Lower lobe of right lung (tissue), 2 donors: ENCODE measurements at regions not wholly inside any gene's neighbourhood (a gene's known extent, or its start where the extent isn't known, plus 50 kb on each side); places are given as distances from the start of the nearest gene placed in this dataset.
"Not testable (repeated sequence)": the region's sequence is repeated elsewhere in the genome, so short reads cannot be mapped to it uniquely, and the experiment has no call there.

ENCODE experiments used
- ATAC-seq, 2 donors: fragments of 200-7000 bp; cut with Tn5 transposase; one replicate each; pipeline ENCODE4 v1.9.1; 2020 to 2022; ENCODE audit warnings: mild to moderate bottlenecking in 2 of 2, moderate library complexity in 2 of 2
- DNase-seq: peaks from one replicate; pipeline ENCODE4 v3.0.0-alpha.2; 2020
- H3K27ac ChIP-seq: fragments of 200-600 bp; one replicate; pipeline ENCODE4 v1.8.0; 2022
- H3K27me3 ChIP-seq: fragments of 200-600 bp; one replicate; pipeline ENCODE4 v1.8.0; 2022; ENCODE audit warnings: low read depth
- H3K36me3 ChIP-seq: fragments of 200-600 bp; one replicate; pipeline ENCODE4 v1.8.0; 2022; ENCODE audit warnings: mild to moderate bottlenecking
- H3K4me1 ChIP-seq: fragments of 200-600 bp; one replicate; pipeline ENCODE4 v1.8.0; 2022
- H3K4me3 ChIP-seq: fragments of 200-600 bp; one replicate; pipeline ENCODE4 v1.8.0; 2022; ENCODE audit warnings: mild to moderate bottlenecking
- H3K9me3 ChIP-seq: fragments of 200-600 bp; one replicate; pipeline ENCODE4 v1.8.0; 2022
- CTCF ChIP-seq: fragments of 200-600 bp; IDR thresholded peaks from one replicate; pipeline ENCODE4 v1.8.0; 2022; ENCODE audit warnings: antibody characterized with exemption, mild to moderate bottlenecking
- intact Hi-C: fragments of 100-400 bp; cut with DNase I; formaldehyde crosslinking; loops from one replicate; pipeline ENCODE4 v1.11.0; 2022
- donor health status: DM: no; HTN: yes; CAD: no; lungs with severe emphysema.

- H3K9me3 ChIP-seq: no peaks in the 10 kb centered on the region
- no peaks in the 10 kb centered on the region for H3K4me1 ChIP-seq
- H3K36me3 ChIP-seq: no peaks in the 10 kb centered on the region
- ATAC-seq (no peak), DNase-seq (no peak)
- H3K4me3 ChIP-seq: no peak overlapping the region
- H3K27ac ChIP-seq: no peak overlapping the region
- TF ChIP-seq CTCF: no peak
- intact Hi-C loops: no loop called here
- H3K27me3 ChIP-seq: no peaks in the 10 kb centered on the region
These were observed 786.8 kb upstream of the FBXO33 start for GRCh38 chr14:40219032-40219431.

DNA sequence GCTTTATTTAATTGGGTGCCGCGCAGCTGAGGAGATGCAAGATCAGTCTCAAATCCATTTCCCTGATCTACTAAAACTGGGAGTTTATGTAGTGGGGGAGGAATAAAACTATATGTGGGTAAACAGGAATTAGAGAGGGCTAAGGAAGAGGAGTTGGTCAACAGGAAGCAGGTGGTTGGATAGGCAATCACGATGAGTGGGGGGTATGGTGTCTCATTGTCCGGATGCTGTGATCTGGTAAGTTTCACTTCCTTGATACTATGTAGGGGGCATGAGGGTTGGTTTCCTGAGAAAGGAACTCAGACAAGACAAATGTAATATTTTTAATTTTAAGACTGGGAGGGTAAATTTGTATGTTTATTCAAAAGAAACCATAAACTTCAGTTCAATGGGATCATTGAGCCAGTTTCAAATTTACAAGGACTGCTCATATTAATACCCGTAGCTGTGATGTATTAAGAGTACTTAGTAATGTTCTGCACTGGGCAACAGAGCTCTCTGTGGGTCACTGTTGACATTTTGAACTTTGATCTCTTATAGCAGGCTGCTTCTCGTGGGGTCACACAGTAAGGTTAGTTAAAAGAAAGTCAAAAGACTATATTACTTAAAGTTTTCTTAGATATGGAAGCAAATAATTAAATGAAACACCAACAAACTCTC is 786.2 kb upstream of the FBXO33 start:
- intact Hi-C loops: no loop called here
- H3K9me3 ChIP-seq: no peaks in the 10 kb centered on the region
- H3K27me3 ChIP-seq: no peaks in the 10 kb centered on the region
- H3K27ac ChIP-seq: no peak overlapping the region
- ATAC-seq (no peak), DNase-seq (no peak)
- TF ChIP-seq CTCF: no peak
- H3K4me1 ChIP-seq: no peaks in the 10 kb centered on the region
- H3K4me3 ChIP-seq: no peak overlapping the region
- no peaks in the 10 kb centered on the region for H3K36me3 ChIP-seq

DNA sequence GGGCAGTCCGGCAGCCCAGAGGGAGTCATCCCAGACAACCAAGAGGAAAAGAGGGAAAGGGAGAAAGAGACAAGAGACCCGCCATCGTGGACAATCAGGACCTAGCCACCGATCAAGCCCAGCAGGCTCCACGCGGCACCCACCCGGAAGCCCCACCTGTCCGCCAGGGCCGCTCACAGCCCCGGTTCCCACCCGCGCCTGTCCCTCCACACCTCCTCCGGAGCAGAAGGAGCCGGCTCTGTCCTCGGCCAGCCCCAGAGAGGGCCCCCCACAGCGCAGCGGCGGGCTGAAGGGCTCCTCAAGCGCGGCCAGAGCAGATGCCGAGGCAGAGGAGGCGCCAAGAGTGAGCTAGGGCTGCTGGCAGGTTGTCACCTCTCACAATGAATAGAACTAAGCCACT is 784.7 kb upstream of the FBXO33 start:
- H3K4me3 ChIP-seq: no peak overlapping the region
- no peak for DNase-seq
- no peak for TF ChIP-seq CTCF
- ATAC-seq: peak in 1 of 2 donors; percentile 29
- intact Hi-C loops: no loop called here
- no peaks in the 10 kb centered on the region for H3K4me1 ChIP-seq
- H3K27ac ChIP-seq: no peak overlapping the region
- H3K9me3 ChIP-seq: no peaks in the 10 kb centered on the region
- H3K36me3 ChIP-seq: no peaks in the 10 kb centered on the region
- H3K27me3 ChIP-seq: no peaks in the 10 kb centered on the region

DNA sequence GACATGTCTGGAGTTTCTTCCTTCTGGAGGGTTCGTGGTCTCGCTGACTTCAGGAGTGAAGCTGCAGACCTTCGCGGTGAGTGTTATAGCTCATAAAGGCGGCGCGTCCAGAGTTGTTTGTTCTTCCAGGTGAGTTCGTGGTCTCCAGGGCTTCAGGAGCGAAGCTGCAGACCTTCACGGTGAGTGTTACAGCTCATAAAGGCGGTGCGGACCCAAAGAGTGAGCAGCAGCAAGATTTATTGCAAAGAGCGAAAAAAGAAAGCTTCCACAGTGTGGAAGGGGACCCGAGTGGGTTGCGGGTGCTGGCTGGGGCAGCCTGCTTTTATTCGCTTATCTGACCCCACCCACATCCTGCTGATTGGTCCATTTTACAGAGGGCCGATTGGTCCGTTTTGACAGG is 784.2 kb upstream of the FBXO33 start:
- H3K4me3 ChIP-seq, H3K9me3 ChIP-seq, intact Hi-C loops, ATAC-seq, H3K27me3 ChIP-seq, H3K27ac ChIP-seq, H3K4me1 ChIP-seq, DNase-seq, H3K36me3 ChIP-seq: not testable (repeated sequence)

DNA sequence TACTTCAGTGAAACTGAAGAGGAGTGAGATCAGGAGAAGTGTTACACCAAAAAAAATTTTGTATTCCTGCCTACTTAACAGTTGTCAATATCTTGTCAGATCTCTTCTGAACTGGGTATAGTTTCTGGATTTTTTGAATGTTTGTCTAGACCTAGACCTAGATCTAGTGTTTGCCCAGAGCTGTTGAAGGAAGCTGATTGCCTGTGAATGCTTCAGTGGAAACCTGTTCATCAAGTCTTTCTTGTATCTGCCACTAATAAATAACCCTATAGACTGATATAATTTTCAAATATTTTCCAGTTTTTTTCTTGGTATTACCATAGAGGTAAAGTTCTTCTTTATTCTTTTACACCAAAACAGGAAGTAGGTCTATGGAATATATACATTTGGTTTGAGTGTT is 781.5 kb upstream of the FBXO33 start:
- ATAC-seq: no peak
- TF ChIP-seq CTCF: no peak
- H3K27me3 ChIP-seq: no peaks in the 10 kb centered on the region
- intact Hi-C loops: no loop called here
- no peak overlapping the region for H3K4me3 ChIP-seq
- no peaks in the 10 kb centered on the region for H3K4me1 ChIP-seq
- H3K27ac ChIP-seq: no peak overlapping the region
- no peaks in the 10 kb centered on the region for H3K36me3 ChIP-seq
- no peak for DNase-seq
- no peaks in the 10 kb centered on the region for H3K9me3 ChIP-seq

GRCh38 chr14:40204441-40205175 is 772.4 kb upstream of the FBXO33 start:
- Histone ChIP-seq H3K27ac (no peak overlapping the region), H3K36me3 (no peaks in the 10 kb centered on the region), H3K9me3 (no peaks in the 10 kb centered on the region), H3K4me1 (no peaks in the 10 kb centered on the region), H3K4me3 (no peak overlapping the region), H3K27me3 (no peaks in the 10 kb centered on the region)
- intact Hi-C loops: no loop called here
- no peak for DNase-seq
- TF ChIP-seq CTCF: no peak
- peak in 1 of 2 donors; percentile 14 for ATAC-seq
